HG03432 (cell line): ENCODE measurements at regions not wholly inside any gene's neighbourhood (a gene's known extent, or its start where the extent isn't known, plus 50 kb on each side); places are given as distances from the start of the nearest gene placed in this dataset.

ENCODE experiments used
- ATAC-seq: cut with Tn5 transposase; IDR thresholded peaks from one replicate; pipeline ENCODE4 v1.9.1; 2021; ENCODE audit warnings: mild to moderate bottlenecking, moderate library complexity; ENCODE audit not compliant: unreplicated experiment

GRCh38 chr11:15913261-15913660, 443.1 kb downstream of the SOX6 start:
- ATAC-seq: no peak
